DOHH2 (cell line): ENCODE measurements at regions not wholly inside any gene's neighbourhood (a gene's known extent, or its start where the extent isn't known, plus 50 kb on each side); places are given as distances from the start of the nearest gene placed in this dataset.

ENCODE experiments used
- H3F3A ChIP-seq: fragments of 200-600 bp; sonication (generic), shearing (Covaris generic); 2 replicates; pipeline ENCODE4 v1.6.0; 2016; ENCODE audit warnings: antibody characterized with exemption, mild to moderate bottlenecking; ENCODE audit not compliant: control insufficient read depth, insufficient read depth
- H3K27ac ChIP-seq: fragments of 200-600 bp; sonication (generic); 2 replicates; pipeline ENCODE4 v1.5.1; 2014; ENCODE audit warnings: low read depth, mild to moderate bottlenecking, low read length, moderate library complexity
- H3K27me3 ChIP-seq: fragments of 200-600 bp; sonication (generic); 2 replicates; pipeline ENCODE4 v1.6.1; 2014; ENCODE audit warnings: mild to moderate bottlenecking, low read length, mixed read lengths; ENCODE audit not compliant: control insufficient read depth
- H3K36me3 ChIP-seq: fragments of 200-600 bp; sonication (generic); 2 replicates; pipeline ENCODE4 v1.6.1; 2014; ENCODE audit warnings: mild to moderate bottlenecking, low read length, moderate library complexity, mixed read lengths; ENCODE audit not compliant: control insufficient read depth
- H3K4me1 ChIP-seq: fragments of 200-600 bp; sonication (generic); 2 replicates; pipeline ENCODE4 v1.6.1; 2014; ENCODE audit warnings: mild to moderate bottlenecking, low read length, mixed read lengths; ENCODE audit not compliant: control insufficient read depth
- H3K4me2 ChIP-seq: fragments of 200-600 bp; sonication (generic); 2 replicates; pipeline ENCODE4 v1.6.0; 2014; ENCODE audit warnings: mild to moderate bottlenecking, low read length, moderate library complexity
- H3K4me3 ChIP-seq: fragments of 200-600 bp; sonication (generic); 2 replicates; pipeline ENCODE4 v1.5.1; 2014; ENCODE audit warnings: mild to moderate bottlenecking, low read length, mixed read lengths
- H3K79me2 ChIP-seq: fragments of 200-600 bp; sonication (generic); 2 replicates; pipeline ENCODE4 v1.6.1; 2014; ENCODE audit warnings: mild to moderate bottlenecking, low read length, mixed read lengths; ENCODE audit not compliant: control insufficient read depth
- H3K9me2 ChIP-seq: fragments of 200-600 bp; sonication (generic); replicated peaks from 2 replicates; pipeline ENCODE4 v1.6.1; 2014; ENCODE audit warnings: mild to moderate bottlenecking, low read length, mixed read lengths; ENCODE audit not compliant: control insufficient read depth
- H3K9me3 ChIP-seq: fragments of 200-600 bp; sonication (generic); 2 replicates; pipeline ENCODE4 v1.6.1; 2014; ENCODE audit warnings: antibody characterized with exemption, low read length, mixed read lengths; ENCODE audit not compliant: control insufficient read depth, insufficient read depth
- H4K20me1 ChIP-seq: fragments of 200-600 bp; sonication (generic); 2 replicates; pipeline ENCODE4 v1.6.0; 2014; ENCODE audit warnings: low read depth, mild to moderate bottlenecking, antibody characterized with exemption, low read length, moderate library complexity; ENCODE audit not compliant: control insufficient read depth, insufficient read depth
- EZH2phosphoT487 ChIP-seq: fragments of 200-600 bp; sonication (generic); IDR thresholded peaks from 2 replicates; pipeline ENCODE4 v1.6.1; 2017; ENCODE audit warnings: borderline replicate concordance, mild to moderate bottlenecking, antibody characterized with exemption, low read length, moderate library complexity, mixed read lengths
- TF ChIP-seq, protein P1 (sequence below): fragments of 200-600 bp; sonication (generic); IDR thresholded peaks from one replicate; pipeline ENCODE4 v1.5.1; 2014; ENCODE audit warnings: antibody characterized with exemption, mild to moderate bottlenecking, low read depth, low read length; ENCODE audit not compliant: poor library complexity, severe bottlenecking

DNA sequence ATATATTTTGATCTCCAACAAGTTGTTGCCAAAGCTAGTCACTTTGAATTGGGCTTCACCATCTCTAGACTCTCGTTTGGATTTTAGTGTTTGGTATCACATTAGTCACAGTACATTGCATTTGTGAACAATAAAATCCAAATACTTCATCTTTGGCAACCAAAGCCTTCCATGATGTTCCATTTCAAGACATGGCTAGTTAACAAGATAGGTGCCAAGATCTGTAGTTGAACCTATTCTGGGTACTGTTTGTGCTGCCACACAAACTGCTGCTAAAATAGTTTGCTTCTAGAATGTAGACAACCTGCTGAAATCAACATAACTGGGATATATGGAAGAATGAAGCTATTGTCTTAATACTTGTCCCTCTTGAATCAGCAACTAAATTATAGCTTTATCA lies 207.5 kb downstream of the LRRC70 start:
- H4K20me1 ChIP-seq = no peaks in the 10 kb centered on the region
- no peaks in the 10 kb centered on the region for H3K9me2 ChIP-seq

DNA sequence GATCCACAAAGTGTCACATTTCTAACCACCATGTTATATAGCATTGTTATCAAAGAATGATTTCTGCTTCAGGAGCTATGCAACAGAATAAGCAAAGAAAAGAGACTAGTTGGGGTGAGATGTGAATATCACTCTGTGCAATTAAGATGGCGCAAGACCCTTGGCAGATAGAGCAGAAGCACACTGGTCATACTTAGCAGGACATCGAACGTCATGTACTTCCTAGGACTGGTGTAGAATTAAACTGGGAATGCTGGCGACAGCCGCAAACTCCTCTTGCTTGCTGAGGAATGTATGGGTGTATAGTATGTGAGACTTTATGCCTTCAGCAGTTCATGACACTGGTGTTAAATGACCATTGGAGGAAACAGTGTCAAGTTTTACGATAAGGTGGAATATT lies 207.0 kb downstream of the LRRC70 start:
- TF ChIP-seq EZH2phosphoT487 = no peak
- TF ChIP-seq, protein P1, sequence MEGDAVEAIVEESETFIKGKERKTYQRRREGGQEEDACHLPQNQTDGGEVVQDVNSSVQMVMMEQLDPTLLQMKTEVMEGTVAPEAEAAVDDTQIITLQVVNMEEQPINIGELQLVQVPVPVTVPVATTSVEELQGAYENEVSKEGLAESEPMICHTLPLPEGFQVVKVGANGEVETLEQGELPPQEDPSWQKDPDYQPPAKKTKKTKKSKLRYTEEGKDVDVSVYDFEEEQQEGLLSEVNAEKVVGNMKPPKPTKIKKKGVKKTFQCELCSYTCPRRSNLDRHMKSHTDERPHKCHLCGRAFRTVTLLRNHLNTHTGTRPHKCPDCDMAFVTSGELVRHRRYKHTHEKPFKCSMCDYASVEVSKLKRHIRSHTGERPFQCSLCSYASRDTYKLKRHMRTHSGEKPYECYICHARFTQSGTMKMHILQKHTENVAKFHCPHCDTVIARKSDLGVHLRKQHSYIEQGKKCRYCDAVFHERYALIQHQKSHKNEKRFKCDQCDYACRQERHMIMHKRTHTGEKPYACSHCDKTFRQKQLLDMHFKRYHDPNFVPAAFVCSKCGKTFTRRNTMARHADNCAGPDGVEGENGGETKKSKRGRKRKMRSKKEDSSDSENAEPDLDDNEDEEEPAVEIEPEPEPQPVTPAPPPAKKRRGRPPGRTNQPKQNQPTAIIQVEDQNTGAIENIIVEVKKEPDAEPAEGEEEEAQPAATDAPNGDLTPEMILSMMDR = no peak
- Histone ChIP-seq H3K9me3 (no peaks in the 10 kb centered on the region), H3K36me3 (no peaks in the 10 kb centered on the region), H3K4me1 (no peaks in the 10 kb centered on the region), H3K79me2 (no peaks in the 10 kb centered on the region), H3K9me2 (no peaks in the 10 kb centered on the region), H3K27ac (no peak overlapping the region), H3K27me3 (no peaks in the 10 kb centered on the region), H4K20me1 (no peaks in the 10 kb centered on the region), H3K4me2 (no peak overlapping the region), H3K4me3 (no peak overlapping the region), H3F3A (no peaks in the 10 kb centered on the region)

More for the DNA sequence above, 207.5 kb downstream of the LRRC70 start:
- Histone ChIP-seq H3K79me2 (no peaks in the 10 kb centered on the region), H3K4me3 (no peak overlapping the region), H3K27me3 (no peaks in the 10 kb centered on the region), H3K4me2 (no peak overlapping the region), H3K9me3 (no peaks in the 10 kb centered on the region), H3K27ac (no peak overlapping the region), H3K36me3 (no peaks in the 10 kb centered on the region), H3F3A (no peaks in the 10 kb centered on the region), H3K4me1 (no peaks in the 10 kb centered on the region)
- TF ChIP-seq, protein P1 = no peak
- no peak for TF ChIP-seq EZH2phosphoT487

DNA sequence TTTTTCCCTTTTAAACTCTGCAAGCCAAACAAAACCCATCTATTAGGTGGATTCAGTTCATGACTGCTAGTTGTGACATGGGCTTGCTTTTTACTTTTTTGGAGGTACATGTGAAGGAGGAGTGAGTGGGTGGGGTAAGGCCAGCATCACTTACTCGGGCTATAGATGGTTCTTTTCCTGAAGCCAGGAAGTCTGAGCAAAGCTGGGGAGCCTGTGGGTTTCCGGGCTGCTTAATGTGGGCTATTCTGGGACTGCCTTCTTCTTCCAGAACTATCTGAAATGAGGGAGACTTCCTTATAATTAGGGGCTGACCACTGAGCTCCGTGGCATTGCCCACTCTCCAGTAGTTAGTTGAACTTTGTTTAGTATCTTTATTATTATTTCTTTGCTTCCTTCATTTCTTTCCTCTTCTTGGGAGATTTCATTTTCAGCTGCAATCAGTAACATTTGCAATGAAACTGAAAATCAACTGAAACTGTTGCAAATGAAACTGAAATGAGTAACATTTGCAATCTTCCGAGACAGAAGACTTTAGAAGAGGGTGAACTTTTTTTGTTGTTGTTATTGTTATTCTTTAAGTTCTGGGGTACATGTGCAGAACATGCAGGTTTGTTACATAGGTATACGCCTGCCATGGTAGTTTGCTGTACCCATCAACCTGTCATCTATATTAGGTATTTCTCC lies 204.9 kb downstream of the LRRC70 start:
- H3K27ac ChIP-seq = no peak overlapping the region

More for the DNA sequence above, 204.9 kb downstream of the LRRC70 start:
- H3K4me1 ChIP-seq = no peaks in the 10 kb centered on the region
- no peak overlapping the region for H3K4me2 ChIP-seq
- H3K36me3 ChIP-seq = no peaks in the 10 kb centered on the region
- H4K20me1 ChIP-seq = no peaks in the 10 kb centered on the region
- no peaks in the 10 kb centered on the region for H3F3A ChIP-seq
- H3K9me3 ChIP-seq = no peaks in the 10 kb centered on the region
- H3K4me3 ChIP-seq = no peak overlapping the region
- H3K79me2 ChIP-seq = no peaks in the 10 kb centered on the region
- H3K27me3 ChIP-seq = no peaks in the 10 kb centered on the region
- no peak for TF ChIP-seq EZH2phosphoT487
- TF ChIP-seq, protein P1 = no peak
- H3K9me2 ChIP-seq = no peaks in the 10 kb centered on the region
